OCI-LY7 (cell line): ENCODE measurements at regions not wholly inside any gene's neighbourhood (a gene's known extent, or its start where the extent isn't known, plus 50 kb on each side); places are given as distances from the start of the nearest gene placed in this dataset.
"Not testable (repeated sequence)": the region's sequence is repeated elsewhere in the genome, so short reads cannot be mapped to it uniquely, and the experiment has no call there.

Source experiments
- BruUV-seq: library from RNA; stranded (reverse); fragments of 400-500 nt; replicated peaks from 2 replicates; lab custom pipeline; 2021; lab: Mats Ljungman, UMichigan
- CTCF ChIA-PET: fragments of 300-600 bp; sonication (Branson Sonifier 250); formaldehyde crosslinking; loops from one replicate; lab custom pipeline; 2022; ENCODE audit warnings: antibody characterized with exemption; ENCODE audit not compliant: unreplicated experiment; lab: Charles Lee
- POLR2A ChIA-PET: fragments of 300-600 bp; sonication (Branson Sonifier 250); formaldehyde crosslinking; loops from one replicate; lab custom pipeline; 2022; ENCODE audit warnings: antibody characterized with exemption; lab: Charles Lee
- DNase-seq: peaks from one replicate; pipeline ENCODE4 v3.0.0-alpha.2; 2015; ENCODE audit warnings: low spot score
- H2AFZ ChIP-seq: fragments of 200-600 bp; sonication (generic), shearing (Covaris generic); 2 replicates; pipeline ENCODE4 v1.6.1; 2014; ENCODE audit warnings: mild to moderate bottlenecking, antibody characterized with exemption, low read length, moderate library complexity
- H3K27ac ChIP-seq: fragments of 200-600 bp; sonication (generic); 2 replicates; pipeline ENCODE4 v1.5.1; 2014; ENCODE audit warnings: mixed run types, low read depth, mild to moderate bottlenecking, moderate library complexity, low read length, inconsistent platforms; ENCODE audit not compliant: poor library complexity, severe bottlenecking
- H3K36me3 ChIP-seq: fragments of 200-600 bp; sonication (generic); 2 replicates; pipeline ENCODE4 v1.6.1; 2014; ENCODE audit warnings: mild to moderate bottlenecking, antibody characterized with exemption, low read length, moderate library complexity, mixed read lengths; ENCODE audit not compliant: insufficient read depth
- H3K4me1 ChIP-seq: fragments of 200-600 bp; sonication (generic); 2 replicates; pipeline ENCODE4 v1.5.1; 2014; ENCODE audit warnings: mild to moderate bottlenecking, low read length; ENCODE audit not compliant: insufficient read depth, poor library complexity, severe bottlenecking
- H3K4me2 ChIP-seq: fragments of 200-600 bp; sonication (generic); 2 replicates; pipeline ENCODE4 v1.6.1; 2014; ENCODE audit warnings: mild to moderate bottlenecking, low read length
- H3K4me3 ChIP-seq: fragments of 200-600 bp; sonication (generic); 2 replicates; pipeline ENCODE4 v1.5.1; 2014; ENCODE audit warnings: mild to moderate bottlenecking, low read depth, low read length; ENCODE audit not compliant: poor library complexity, severe bottlenecking
- H3K79me2 ChIP-seq: fragments of 200-600 bp; sonication (generic); 2 replicates; pipeline ENCODE4 v1.6.1; 2016; ENCODE audit warnings: low read depth, mild to moderate bottlenecking, low read length, moderate library complexity, mixed read lengths; ENCODE audit not compliant: insufficient read depth
- H3K9me2 ChIP-seq: fragments of 200-600 bp; sonication (generic); 2 replicates; pipeline ENCODE4 v1.6.1; 2016; ENCODE audit warnings: mild to moderate bottlenecking, low read length, mixed read lengths; ENCODE audit not compliant: insufficient read depth
- H3K9me3 ChIP-seq: fragments of 200-600 bp; sonication (generic); 2 replicates; pipeline ENCODE4 v1.6.1; 2014; ENCODE audit warnings: mild to moderate bottlenecking, mixed run types, low read length, mixed read lengths
- H4K20me1 ChIP-seq: fragments of 200-600 bp; sonication (generic); 2 replicates; pipeline ENCODE4 v1.6.1; 2014; ENCODE audit warnings: mild to moderate bottlenecking, antibody characterized with exemption, low read length, moderate library complexity, mixed read lengths; ENCODE audit not compliant: insufficient read depth
- CTCF ChIP-seq: fragments of 200-600 bp; sonication (generic); conservative IDR thresholded peaks from 2 replicates; pipeline ENCODE4 v1.5.1; 2014; ENCODE audit warnings: mild to moderate bottlenecking, antibody characterized with exemption, low read length, moderate library complexity, mixed read lengths
- EZH2phosphoT487 ChIP-seq: fragments of 200-600 bp; sonication (generic); IDR thresholded peaks from 2 replicates; pipeline ENCODE4 v1.6.1; 2018; ENCODE audit warnings: low read depth, borderline replicate concordance, mild to moderate bottlenecking, mixed run types, antibody characterized with exemption, low read length, moderate library complexity, mixed read lengths
- intact Hi-C: fragments of 100-400 bp; cut with micrococcal nuclease; formaldehyde crosslinking; loops from one replicate; pipeline ENCODE4 v1.10.0; 2022; ENCODE audit not compliant: unreplicated experiment

DNA sequence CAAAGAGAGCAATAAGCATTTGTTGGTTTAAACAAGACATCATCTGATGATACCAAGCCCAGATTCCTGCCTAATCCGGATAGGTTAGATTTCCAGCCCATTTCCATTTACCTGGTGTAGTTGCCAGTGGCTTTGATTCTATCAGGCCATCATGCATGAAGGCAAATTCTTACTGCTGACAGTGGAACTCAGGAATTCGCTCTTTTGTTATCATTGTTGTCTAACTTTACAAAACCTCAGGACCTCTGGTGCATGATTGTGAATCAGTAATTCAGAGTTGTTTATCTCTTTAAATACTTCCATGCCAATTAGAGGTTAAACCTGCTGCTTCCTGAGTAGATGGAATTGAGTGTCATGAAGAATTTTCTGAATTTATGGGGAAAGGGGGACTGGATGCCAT lies 76.5 kb downstream of the C9orf152 start:
- ChIA-PET CTCF (interaction anchor here (1.1 to 6.1 kb wide), 2 partner anchors 12 to 18 kb away, joined by 3 to 37 read pairs; no protein-coding TSS in a partner anchor), POLR2A (interaction anchor here (0.6 to 9.9 kb wide), 7 partner anchors 12 to 218 kb away, joined by 3 to 133 read pairs (median 5); no protein-coding TSS in a partner anchor)
- Histone ChIP-seq H3K4me2 (peak overlapping the region; percentile 89), H3K79me2 (peaks cover 89% of the 10 kb centered on the region), H3K36me3 (peaks cover 32% of the 10 kb centered on the region), H3K27ac (peak overlapping the region; percentile 95), H3K4me1 (peaks cover 82% of the 10 kb centered on the region), H3K4me3 (peak overlapping the region; percentile 57), H2AFZ (no peak overlapping the region), H3K9me2 (no peaks in the 10 kb centered on the region), H4K20me1 (no peaks in the 10 kb centered on the region), H3K9me3 (no peaks in the 10 kb centered on the region)
- intact Hi-C loops = loop anchor here (1.0 kb wide), 1 partner anchor 83 kb away; no protein-coding TSS in a partner anchor
- no peak for DNase-seq
- TF ChIP-seq EZH2phosphoT487 = no peak
- TF ChIP-seq CTCF = no peak
- BruUV-seq = no TSS peak

GRCh38 chr9:110132531-110132930 lies 75.4 kb downstream of the C9orf152 start:
- BruUV-seq, intact Hi-C loops, H3K9me2 ChIP-seq, H4K20me1 ChIP-seq, H2AFZ ChIP-seq, H3K4me3 ChIP-seq, H3K9me3 ChIP-seq, DNase-seq: not testable (repeated sequence)
- Histone ChIP-seq H3K4me1 (peaks cover 72% of the 10 kb centered on the region), H3K79me2 (peaks cover 79% of the 10 kb centered on the region), H3K27ac (peak overlapping the region; percentile 95), H3K36me3 (peaks cover 42% of the 10 kb centered on the region), H3K4me2 (peak overlapping the region; percentile 25)
- CTCF ChIA-PET = interaction anchor here (1.8 kb wide), 1 partner anchor 11 kb away, joined by 12 read pairs; no protein-coding TSS in a partner anchor
- POLR2A ChIA-PET = interaction anchor here (0.7 to 9.9 kb wide), 10 partner anchors 11 to 225 kb away, joined by 3 to 133 read pairs (median 6); no protein-coding TSS in a partner anchor

DNA sequence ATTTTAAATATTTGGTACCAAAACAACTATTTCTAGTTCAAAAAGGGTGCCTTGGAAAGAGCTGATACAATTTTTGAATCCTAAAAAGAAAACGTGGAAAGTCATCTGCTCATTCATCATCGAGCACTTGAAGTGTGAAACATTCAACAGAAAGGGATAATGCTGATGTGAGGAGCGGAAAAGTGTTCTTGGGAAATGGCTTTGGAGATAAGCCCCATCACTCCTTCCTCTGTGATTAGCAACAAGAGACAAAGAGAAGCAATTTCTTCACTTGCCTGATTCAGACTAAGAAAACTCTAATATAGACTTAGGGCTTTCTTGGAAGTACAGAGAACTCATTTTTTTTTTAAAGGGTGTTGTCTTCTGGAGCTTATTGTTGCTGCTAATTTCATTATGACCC lies 74.9 kb downstream of the C9orf152 start:
- Histone ChIP-seq H3K4me1 (peaks cover 66% of the 10 kb centered on the region), H3K9me3 (no peaks in the 10 kb centered on the region), H3K79me2 (peaks cover 73% of the 10 kb centered on the region), H3K9me2 (no peaks in the 10 kb centered on the region), H2AFZ (no peak overlapping the region), H3K4me2 (peak overlapping the region; percentile 2; the same call in 1 of the 2 replicates), H3K4me3 (no peak overlapping the region), H3K27ac (peak overlapping the region; percentile 95), H3K36me3 (peaks cover 47% of the 10 kb centered on the region), H4K20me1 (no peaks in the 10 kb centered on the region)
- CTCF ChIA-PET = interaction anchor here (1.8 kb wide), 1 partner anchor 10 kb away, joined by 12 read pairs; no protein-coding TSS in a partner anchor
- no TSS peak for BruUV-seq
- POLR2A ChIA-PET = interaction anchor here (0.7 to 9.9 kb wide), 9 partner anchors 11 to 225 kb away, joined by 3 to 133 read pairs (median 9); no protein-coding TSS in a partner anchor
- TF ChIP-seq CTCF (no peak), EZH2phosphoT487 (no peak)
- intact Hi-C loops = no loop called here
- no peak for DNase-seq
